SK-N-SH treated with all-trans-retinoic acid at 6 μM for 48 hours (cell line): ENCODE measurements at regions not wholly inside any gene's neighbourhood (a gene's known extent, or its start where the extent isn't known, plus 50 kb on each side); places are given as distances from the start of the nearest gene placed in this dataset.

Source experiments
- ARNTL ChIP-seq: fragments of 450-650 bp; formaldehyde crosslinking; IDR thresholded peaks from 2 replicates; pipeline ENCODE4 v1.5.0; 2020; ENCODE audit warnings: low read depth, mild to moderate bottlenecking, moderate library complexity, borderline replicate concordance
- BACH2 ChIP-seq: fragments of 250-450 bp; sonication (Bioruptor Pico); IDR thresholded peaks from 2 replicates; pipeline ENCODE4 v1.9.0; 2021; ENCODE audit warnings: mild to moderate bottlenecking, borderline replicate concordance
- ESRRG ChIP-seq: fragments of 250-450 bp; sonication (Bioruptor Pico); IDR thresholded peaks from 2 replicates; pipeline ENCODE4 v1.6.1; 2021; ENCODE audit warnings: mild to moderate bottlenecking
- GLIS3 ChIP-seq: fragments of 250-450 bp; sonication (Bioruptor Pico); IDR thresholded peaks from 2 replicates; pipeline ENCODE4 v1.5.0; 2020; ENCODE audit warnings: mild to moderate bottlenecking, moderate library complexity
- PATZ1 ChIP-seq: fragments of 250-450 bp; sonication (Bioruptor Pico); IDR thresholded peaks from 2 replicates; pipeline ENCODE4 v1.8.0; 2020; ENCODE audit warnings: mild to moderate bottlenecking, moderate library complexity, borderline replicate concordance
- RARB ChIP-seq: fragments of 250-450 bp; sonication (Bioruptor Pico); IDR thresholded peaks from 2 replicates; pipeline ENCODE4 v1.8.0; 2021; ENCODE audit warnings: mild to moderate bottlenecking, moderate library complexity
- SNAI2 ChIP-seq: fragments of 250-450 bp; sonication (Bioruptor Pico); IDR thresholded peaks from 2 replicates; pipeline ENCODE4 v1.5.0; 2020; ENCODE audit warnings: mild to moderate bottlenecking, moderate library complexity
- TCF4 ChIP-seq: fragments of 250-450 bp; sonication (Bioruptor Pico); IDR thresholded peaks from 2 replicates; pipeline ENCODE4 v1.8.0; 2021; ENCODE audit warnings: mild to moderate bottlenecking, moderate library complexity, borderline replicate concordance
- TOX ChIP-seq: fragments of 250-450 bp; sonication (Bioruptor Pico); IDR thresholded peaks from 2 replicates; pipeline ENCODE4 v1.8.0; 2021; ENCODE audit warnings: mild to moderate bottlenecking, moderate library complexity, borderline replicate concordance
- ZC3H10 ChIP-seq: fragments of 250-450 bp; sonication (Bioruptor Pico); IDR thresholded peaks from 2 replicates; pipeline ENCODE4 v1.5.1; 2021; ENCODE audit warnings: mild to moderate bottlenecking, moderate library complexity
- ZFP3 ChIP-seq: fragments of 250-450 bp; sonication (Bioruptor Pico); IDR thresholded peaks from 2 replicates; pipeline ENCODE4 v1.5.0; 2020; ENCODE audit warnings: mild to moderate bottlenecking, moderate library complexity
- ZFP30 ChIP-seq: fragments of 450-650 bp; formaldehyde crosslinking; IDR thresholded peaks from 2 replicates; pipeline ENCODE4 v1.5.0; 2022; ENCODE audit warnings: mild to moderate bottlenecking, moderate library complexity
- ZNF565 ChIP-seq: fragments of 450-650 bp; formaldehyde crosslinking; conservative IDR thresholded peaks from 2 replicates; pipeline ENCODE4 v1.5.0; 2020; ENCODE audit warnings: low read depth, mild to moderate bottlenecking, moderate library complexity

- no peak for TF ChIP-seq TCF4
- no peak for TF ChIP-seq ZFP30 (CRISPR knock-in tag)
- TF ChIP-seq ESRRG (CRISPR knock-in tag): no peak
- no peak for TF ChIP-seq PATZ1 (CRISPR knock-in tag)
- no peak for TF ChIP-seq GLIS3
- no peak for TF ChIP-seq ZNF565 (CRISPR knock-in tag)
- no peak for TF ChIP-seq ARNTL (CRISPR knock-in tag)
- no peak for TF ChIP-seq RARB (CRISPR knock-in tag)
- no peak for TF ChIP-seq SNAI2
- TF ChIP-seq ZFP3 (CRISPR knock-in tag): no peak
- TF ChIP-seq TOX: no peak
- TF ChIP-seq BACH2 (CRISPR knock-in tag): no peak
- TF ChIP-seq ZC3H10: no peak
Measured at GRCh38 chr17:62186841-62187240, 121.8 kb upstream of the MED13 start.
